OCI-LY3 (cell line): ENCODE measurements at regions not wholly inside any gene's neighbourhood (a gene's known extent, or its start where the extent isn't known, plus 50 kb on each side); places are given as distances from the start of the nearest gene placed in this dataset.

Experiments
- EZH2phosphoT487 ChIP-seq: fragments of 200-600 bp; shearing (Covaris generic); IDR thresholded peaks from 2 replicates; pipeline ENCODE4 v1.6.1; 2018; ENCODE audit warnings: antibody characterized with exemption, mixed run types, low read depth
- TF ChIP-seq, protein P1 (sequence below): fragments of 200-600, 300-600 bp; sonication (generic); IDR thresholded peaks from 2 replicates; pipeline ENCODE4 v1.5.1; 2014; ENCODE audit warnings: antibody characterized with exemption, low read length, low read depth

DNA sequence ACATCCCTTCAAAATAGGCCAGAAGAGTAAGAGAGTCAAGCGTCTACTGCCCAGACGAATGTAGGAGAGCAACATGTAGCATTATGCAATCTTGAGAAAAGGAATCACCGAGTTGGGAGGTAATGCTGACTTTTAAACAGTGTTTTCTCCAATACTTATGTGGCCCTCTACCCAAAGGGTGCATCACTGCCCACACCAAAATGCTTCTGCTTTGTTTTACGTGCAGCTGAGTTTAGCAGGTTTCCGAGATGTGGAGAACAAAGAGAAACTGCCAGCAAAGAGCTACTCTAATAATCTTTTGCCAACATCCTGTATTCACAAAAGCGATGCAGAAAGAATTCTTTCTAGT is 63.4 kb upstream of the ZEB2 start:
- TF ChIP-seq, protein P1, sequence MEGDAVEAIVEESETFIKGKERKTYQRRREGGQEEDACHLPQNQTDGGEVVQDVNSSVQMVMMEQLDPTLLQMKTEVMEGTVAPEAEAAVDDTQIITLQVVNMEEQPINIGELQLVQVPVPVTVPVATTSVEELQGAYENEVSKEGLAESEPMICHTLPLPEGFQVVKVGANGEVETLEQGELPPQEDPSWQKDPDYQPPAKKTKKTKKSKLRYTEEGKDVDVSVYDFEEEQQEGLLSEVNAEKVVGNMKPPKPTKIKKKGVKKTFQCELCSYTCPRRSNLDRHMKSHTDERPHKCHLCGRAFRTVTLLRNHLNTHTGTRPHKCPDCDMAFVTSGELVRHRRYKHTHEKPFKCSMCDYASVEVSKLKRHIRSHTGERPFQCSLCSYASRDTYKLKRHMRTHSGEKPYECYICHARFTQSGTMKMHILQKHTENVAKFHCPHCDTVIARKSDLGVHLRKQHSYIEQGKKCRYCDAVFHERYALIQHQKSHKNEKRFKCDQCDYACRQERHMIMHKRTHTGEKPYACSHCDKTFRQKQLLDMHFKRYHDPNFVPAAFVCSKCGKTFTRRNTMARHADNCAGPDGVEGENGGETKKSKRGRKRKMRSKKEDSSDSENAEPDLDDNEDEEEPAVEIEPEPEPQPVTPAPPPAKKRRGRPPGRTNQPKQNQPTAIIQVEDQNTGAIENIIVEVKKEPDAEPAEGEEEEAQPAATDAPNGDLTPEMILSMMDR, result no peak
- TF ChIP-seq EZH2phosphoT487, result no peak
